ENCODE measurements at regions not wholly inside any gene's neighbourhood (a gene's known extent, or its start where the extent isn't known, plus 50 kb on each side); places are given as distances from the start of the nearest gene placed in this dataset.

DNA sequence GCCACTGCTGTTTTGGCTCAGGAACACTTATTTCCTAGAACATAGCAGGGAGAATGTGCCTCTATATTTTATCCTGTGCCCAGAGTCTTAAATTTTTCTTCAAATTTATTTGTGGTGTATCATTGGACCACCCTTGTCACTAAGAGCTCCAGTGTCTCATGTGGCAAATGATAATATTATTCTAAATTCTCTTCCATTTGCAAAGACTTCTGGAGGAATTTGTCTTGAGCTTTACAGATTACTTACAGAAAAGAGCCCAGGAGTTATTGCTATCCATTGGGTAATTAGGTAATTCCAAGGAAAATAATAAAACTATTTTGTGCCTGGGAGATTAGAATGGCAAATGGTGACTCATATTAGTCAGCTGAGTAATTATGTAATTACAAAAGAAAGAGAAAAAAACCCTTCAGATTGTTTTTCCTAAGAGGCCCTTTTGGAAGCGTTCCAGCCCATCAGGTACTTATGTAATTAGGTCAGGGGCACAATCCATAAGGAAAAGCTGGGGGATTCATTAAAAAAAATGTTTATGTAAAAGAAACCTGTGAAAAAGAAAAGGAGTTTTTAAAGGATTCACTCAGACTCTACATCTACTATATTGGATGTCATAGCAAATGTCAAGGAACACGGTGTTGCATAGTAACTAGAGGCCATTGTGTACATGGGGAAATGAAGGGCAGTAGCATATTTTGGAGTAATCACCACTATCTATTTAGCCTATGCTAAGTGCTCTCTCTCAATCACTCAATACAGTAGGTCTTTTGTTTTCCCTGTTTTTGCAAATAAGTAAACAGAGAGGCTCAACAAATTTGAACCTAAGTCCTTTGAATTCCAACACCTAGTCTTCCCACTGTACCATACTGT, 380.9 kb upstream of the RARB start:
- Histone ChIP-seq H3K27ac (no peak overlapping the region), H3K4me1 (no peaks in the 10 kb centered on the region), H3K4me3 (no peak overlapping the region), H3K27me3 (no peaks in the 10 kb centered on the region), H3K9me3 (no peaks in the 10 kb centered on the region), H3K36me3 (no peaks in the 10 kb centered on the region)
- TF ChIP-seq, protein P1, sequence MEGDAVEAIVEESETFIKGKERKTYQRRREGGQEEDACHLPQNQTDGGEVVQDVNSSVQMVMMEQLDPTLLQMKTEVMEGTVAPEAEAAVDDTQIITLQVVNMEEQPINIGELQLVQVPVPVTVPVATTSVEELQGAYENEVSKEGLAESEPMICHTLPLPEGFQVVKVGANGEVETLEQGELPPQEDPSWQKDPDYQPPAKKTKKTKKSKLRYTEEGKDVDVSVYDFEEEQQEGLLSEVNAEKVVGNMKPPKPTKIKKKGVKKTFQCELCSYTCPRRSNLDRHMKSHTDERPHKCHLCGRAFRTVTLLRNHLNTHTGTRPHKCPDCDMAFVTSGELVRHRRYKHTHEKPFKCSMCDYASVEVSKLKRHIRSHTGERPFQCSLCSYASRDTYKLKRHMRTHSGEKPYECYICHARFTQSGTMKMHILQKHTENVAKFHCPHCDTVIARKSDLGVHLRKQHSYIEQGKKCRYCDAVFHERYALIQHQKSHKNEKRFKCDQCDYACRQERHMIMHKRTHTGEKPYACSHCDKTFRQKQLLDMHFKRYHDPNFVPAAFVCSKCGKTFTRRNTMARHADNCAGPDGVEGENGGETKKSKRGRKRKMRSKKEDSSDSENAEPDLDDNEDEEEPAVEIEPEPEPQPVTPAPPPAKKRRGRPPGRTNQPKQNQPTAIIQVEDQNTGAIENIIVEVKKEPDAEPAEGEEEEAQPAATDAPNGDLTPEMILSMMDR (IDR thresholded peaks at IDR 0.05) = no peak
- TF ChIP-seq POLR2A (IDR thresholded peaks at IDR 0.05) = no peak
- intact Hi-C loops (cut with DNase I; ENCODE audit: low total_unique reads) = no loop called here
- DNase-seq = no peak

DNA sequence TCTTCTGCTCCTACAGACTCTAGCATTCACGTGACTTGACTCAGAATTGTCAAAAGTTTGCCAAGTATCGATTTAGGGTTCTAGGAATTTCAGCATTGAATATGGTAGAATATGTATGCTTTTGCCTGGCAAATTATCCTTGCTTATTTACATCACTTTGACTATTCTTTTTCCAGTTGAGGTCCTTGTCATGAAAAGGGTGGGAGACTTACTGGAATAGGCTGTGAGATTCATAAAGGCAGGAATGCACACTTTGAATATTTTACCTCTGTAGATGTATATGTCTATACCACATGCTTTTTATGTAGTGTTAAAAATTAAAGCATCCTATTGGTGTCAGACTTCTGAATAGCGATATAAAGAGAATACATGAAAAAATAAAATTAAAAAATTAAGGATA, 378.8 kb upstream of the RARB start:
- no peaks in the 10 kb centered on the region for H3K27me3 ChIP-seq
- no peak overlapping the region for H3K27ac ChIP-seq
- H3K9me3 ChIP-seq = no peaks in the 10 kb centered on the region
- no peak overlapping the region for H3K4me3 ChIP-seq
- no peaks in the 10 kb centered on the region for H3K36me3 ChIP-seq
- no peaks in the 10 kb centered on the region for H3K4me1 ChIP-seq
- DNase-seq = no peak
- intact Hi-C loops (cut with DNase I; ENCODE audit: low total_unique reads) = no loop called here
- TF ChIP-seq, protein P1 (IDR thresholded peaks at IDR 0.05) = no peak
- TF ChIP-seq POLR2A (IDR thresholded peaks at IDR 0.05) = no peak

DNA sequence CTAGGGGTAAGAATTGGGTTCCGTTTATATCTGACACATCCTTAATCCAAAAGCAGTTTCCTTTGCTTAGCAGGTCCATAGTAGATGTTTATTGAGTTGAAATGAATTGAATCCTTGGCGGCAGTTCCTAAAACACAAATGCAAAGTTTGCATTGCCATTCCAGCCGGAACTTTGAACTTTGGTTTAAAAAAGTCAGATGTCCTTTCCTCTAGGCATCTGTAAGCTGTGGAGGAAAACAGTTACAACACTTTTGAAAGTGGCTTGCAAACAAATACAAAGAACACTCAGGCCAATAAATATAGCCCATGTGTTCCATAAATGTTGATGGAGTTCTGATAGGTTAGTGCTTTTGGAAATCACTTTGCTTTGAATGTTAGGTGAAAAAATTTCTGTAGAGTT, 374.7 kb upstream of the RARB start:
- intact Hi-C loops (cut with DNase I; ENCODE audit: low total_unique reads) = no loop called here
- no peak for TF ChIP-seq POLR2A (IDR thresholded peaks at IDR 0.05)
- TF ChIP-seq, protein P1 (IDR thresholded peaks at IDR 0.05) = no peak
- Histone ChIP-seq H3K27me3 (no peaks in the 10 kb centered on the region), H3K4me3 (no peak overlapping the region), H3K9me3 (no peaks in the 10 kb centered on the region), H3K4me1 (no peaks in the 10 kb centered on the region), H3K36me3 (no peaks in the 10 kb centered on the region), H3K27ac (no peak overlapping the region)
- DNase-seq = no peak

DNA sequence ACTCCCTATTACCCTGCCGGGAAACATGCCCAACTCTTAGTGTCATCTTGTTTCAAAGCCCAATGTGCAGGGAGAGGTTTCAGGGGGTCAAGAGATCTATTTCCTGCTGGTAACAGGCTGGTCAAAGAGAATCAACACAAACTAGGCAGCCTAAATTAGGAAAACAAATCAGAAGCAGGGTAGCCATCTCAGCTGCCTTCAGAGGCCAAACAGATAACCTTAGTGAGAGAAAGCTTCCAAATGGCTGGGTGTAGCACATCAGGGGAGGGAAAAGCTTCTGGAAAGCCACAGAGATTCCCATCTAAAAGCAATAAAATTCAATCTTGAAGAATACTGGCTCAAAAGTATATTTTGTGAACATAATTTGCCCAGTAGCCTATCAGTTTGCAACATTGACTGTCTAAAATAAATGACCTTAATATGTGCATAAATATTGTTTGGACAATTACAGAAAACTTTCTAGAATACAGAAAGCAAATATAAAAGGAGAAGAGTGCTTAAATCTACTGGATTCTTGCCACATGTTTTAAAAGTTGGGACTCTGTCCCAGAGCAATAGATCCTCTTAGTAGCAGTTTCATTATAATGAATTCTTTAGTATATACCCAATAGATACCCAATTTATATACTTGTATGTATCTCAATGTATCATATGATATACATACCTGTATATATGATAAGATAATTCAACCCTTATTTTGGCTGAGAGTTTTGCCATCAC, 371.9 kb upstream of the RARB start:
- Histone ChIP-seq H3K4me1 (no peaks in the 10 kb centered on the region), H3K27me3 (no peaks in the 10 kb centered on the region), H3K9me3 (no peaks in the 10 kb centered on the region), H3K27ac (no peak overlapping the region), H3K4me3 (no peak overlapping the region), H3K36me3 (no peaks in the 10 kb centered on the region)
- DNase-seq = no peak
- TF ChIP-seq, protein P1 (IDR thresholded peaks at IDR 0.05) = no peak
- no peak for TF ChIP-seq POLR2A (IDR thresholded peaks at IDR 0.05)
- intact Hi-C loops (cut with DNase I; ENCODE audit: low total_unique reads) = no loop called here

DNA sequence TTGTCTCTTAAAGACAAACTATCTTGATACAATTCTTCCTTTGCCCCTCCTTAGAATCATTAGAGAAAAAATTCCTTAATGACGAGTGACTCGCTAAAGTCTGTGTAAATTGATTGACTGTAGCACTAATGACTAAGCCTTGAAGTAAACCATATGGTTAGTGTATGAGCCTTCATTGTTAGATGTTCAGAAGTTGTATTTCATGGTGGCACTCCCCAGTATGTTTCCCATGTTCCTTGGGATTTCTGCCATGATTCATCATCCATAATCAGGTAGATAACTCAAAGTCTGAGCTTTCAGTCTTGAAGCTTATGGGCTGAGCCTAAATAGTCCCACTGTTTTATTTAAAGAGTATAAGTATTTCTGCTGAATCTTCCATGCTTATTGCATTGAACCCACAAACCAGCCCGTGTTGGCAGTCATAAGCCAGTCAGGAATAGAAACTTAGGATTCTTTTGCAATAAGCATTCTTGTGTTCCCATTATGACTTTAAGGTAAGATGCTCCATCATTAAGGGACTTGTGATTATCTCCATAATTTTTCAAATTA, 371.2 kb upstream of the RARB start:
- Histone ChIP-seq H3K9me3 (no peaks in the 10 kb centered on the region), H3K27me3 (no peaks in the 10 kb centered on the region), H3K4me1 (no peaks in the 10 kb centered on the region), H3K36me3 (no peaks in the 10 kb centered on the region), H3K4me3 (no peak overlapping the region), H3K27ac (no peak overlapping the region)
- no peak for DNase-seq
- TF ChIP-seq, protein P1 (IDR thresholded peaks at IDR 0.05) = no peak
- TF ChIP-seq POLR2A (IDR thresholded peaks at IDR 0.05) = no peak
- intact Hi-C loops (cut with DNase I; ENCODE audit: low total_unique reads) = no loop called here
